Esophagus squamous epithelium (tissue), 5 donors: ENCODE measurements at regions not wholly inside any gene's neighbourhood (a gene's known extent, or its start where the extent isn't known, plus 50 kb on each side); places are given as distances from the start of the nearest gene placed in this dataset.

ENCODE experiments used
- DNase-seq: peaks from one replicate; lab custom pipeline; 2025; lab: John Stamatoyannopoulos, UW
- H3K27ac ChIP-seq, 4 donors: fragments of 200-600 bp; sonication (generic); one replicate each; pipeline ENCODE4 v1.5.1; 2016 to 2019; ENCODE audit warnings: mild to moderate bottlenecking in 1 of 4
- H3K27me3 ChIP-seq, 4 donors: fragments of 200-600 bp; sonication (generic); 1 replicate in 3 of 4; 2 replicates in 1 of 4; pipeline versions ENCODE4 v1.5.1 to v1.6.0; 2017 to 2021; ENCODE audit warnings: antibody characterized with exemption in 1 of 4
- H3K36me3 ChIP-seq, 3 donors: fragments of 200-600 bp; sonication (generic); one replicate each; pipeline ENCODE4 v1.5.1; 2016 to 2019
- H3K4me1 ChIP-seq, 3 donors: fragments of 200-600 bp; sonication (generic); one replicate each; pipeline ENCODE4 v1.5.1; 2017 to 2019
- H3K4me3 ChIP-seq, 4 donors: fragments of 200-600 bp; sonication (generic); 1 replicate in 3 of 4; 2 replicates in 1 of 4; pipeline ENCODE4 v1.5.1; 2016 to 2019; ENCODE audit warnings: mild to moderate bottlenecking in 2 of 4, moderate library complexity in 1 of 4
- H3K9me3 ChIP-seq, 3 donors: fragments of 200-600 bp; sonication (generic); one replicate each; pipeline ENCODE4 v1.5.1; 2016 to 2019
- POLR2A ChIP-seq, 4 donors: fragments of 450-650 bp; IDR thresholded peaks; one replicate each; pipeline ENCODE4 v1.6.1; 2017; ENCODE audit warnings: antibody characterized with exemption in 4 of 4, mild to moderate bottlenecking in 4 of 4, moderate library complexity in 3 of 4
- WGBS, 2 donors: methylation state at CpG; one replicate each; pipeline ENCODE4 v1.1.5; 2018; 5-methylcytosine and 5-hydroxymethylcytosine counted together
- intact Hi-C: fragments of 100-400 bp; cut with DNase I; formaldehyde crosslinking; loops from one replicate; pipeline ENCODE4 v1.15.0; 2022
- TF ChIP-seq, protein P1 (sequence below), 6 experiments: fragments of 450-650 bp in 4 of 6; fragments of 200-600 bp in 2 of 6; sonication (generic) in 2 of 6; IDR thresholded peaks; one replicate each; pipeline ENCODE4 v1.5.1; 2016 to 2019; ENCODE audit warnings: antibody characterized with exemption in 6 of 6, mild to moderate bottlenecking in 4 of 6, moderate library complexity in 4 of 6
- donor health status: DM: yes; HTN: yes; CAD: no.

GRCh38 chr5:63700241-63700640 is 262.0 kb downstream of the HTR1A start:
- H3K9me3 ChIP-seq, result no peaks in the 10 kb centered on the region
- no peaks in the 10 kb centered on the region for H3K27me3 ChIP-seq
- no peaks in the 10 kb centered on the region for H3K4me1 ChIP-seq
- H3K4me3 ChIP-seq, result no peak overlapping the region
- no peak for TF ChIP-seq POLR2A (IDR thresholded peaks at IDR 0.05)
- TF ChIP-seq, protein P1, sequence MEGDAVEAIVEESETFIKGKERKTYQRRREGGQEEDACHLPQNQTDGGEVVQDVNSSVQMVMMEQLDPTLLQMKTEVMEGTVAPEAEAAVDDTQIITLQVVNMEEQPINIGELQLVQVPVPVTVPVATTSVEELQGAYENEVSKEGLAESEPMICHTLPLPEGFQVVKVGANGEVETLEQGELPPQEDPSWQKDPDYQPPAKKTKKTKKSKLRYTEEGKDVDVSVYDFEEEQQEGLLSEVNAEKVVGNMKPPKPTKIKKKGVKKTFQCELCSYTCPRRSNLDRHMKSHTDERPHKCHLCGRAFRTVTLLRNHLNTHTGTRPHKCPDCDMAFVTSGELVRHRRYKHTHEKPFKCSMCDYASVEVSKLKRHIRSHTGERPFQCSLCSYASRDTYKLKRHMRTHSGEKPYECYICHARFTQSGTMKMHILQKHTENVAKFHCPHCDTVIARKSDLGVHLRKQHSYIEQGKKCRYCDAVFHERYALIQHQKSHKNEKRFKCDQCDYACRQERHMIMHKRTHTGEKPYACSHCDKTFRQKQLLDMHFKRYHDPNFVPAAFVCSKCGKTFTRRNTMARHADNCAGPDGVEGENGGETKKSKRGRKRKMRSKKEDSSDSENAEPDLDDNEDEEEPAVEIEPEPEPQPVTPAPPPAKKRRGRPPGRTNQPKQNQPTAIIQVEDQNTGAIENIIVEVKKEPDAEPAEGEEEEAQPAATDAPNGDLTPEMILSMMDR (IDR thresholded peaks at IDR 0.05), result no peak
- no peak overlapping the region for H3K27ac ChIP-seq
- no peak for DNase-seq
- intact Hi-C loops, result no loop called here
- 23 to 32% methylated on average over 1 of the region's 1 CpG for WGBS, 2 donors
- H3K36me3 ChIP-seq, result no peaks in the 10 kb centered on the region

DNA sequence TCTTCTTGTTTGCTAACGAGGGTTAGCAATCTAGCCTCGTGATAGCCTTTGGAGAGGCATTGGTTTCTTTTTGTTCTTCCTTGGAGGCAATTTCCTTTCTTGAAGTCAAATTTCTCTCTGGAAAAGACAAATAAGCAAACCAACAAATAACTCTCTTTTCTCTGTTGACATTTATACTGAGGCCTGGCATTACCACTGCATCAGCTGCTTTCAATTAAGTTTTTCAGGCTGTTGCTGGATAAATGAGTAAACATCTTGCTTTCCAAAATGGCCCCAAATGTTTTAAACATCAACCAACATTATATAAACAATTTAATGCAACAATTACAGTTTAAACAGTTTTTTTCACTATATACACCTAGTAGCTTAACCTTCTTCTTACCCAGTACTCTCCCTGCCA is 264.4 kb downstream of the HTR1A start:
- 55 to 62% methylated on average over 2 of the region's 2 CpGs for WGBS, 2 donors
- Histone ChIP-seq H3K27me3 (no peaks in the 10 kb centered on the region), H3K4me3 (no peak overlapping the region)

GRCh38 chr5:63690546-63690945 is 271.7 kb downstream of the HTR1A start:
- WGBS, 2 donors, result 63% methylated on average over 2 of the region's 2 CpGs
- TF ChIP-seq, protein P1 (IDR thresholded peaks at IDR 0.05), result no peak
- no peak for TF ChIP-seq POLR2A (IDR thresholded peaks at IDR 0.05)
- no peak overlapping the region for H3K4me3 ChIP-seq
- H3K36me3 ChIP-seq, result no peaks in the 10 kb centered on the region
- no peaks in the 10 kb centered on the region for H3K4me1 ChIP-seq
- H3K27ac ChIP-seq, result no peak overlapping the region
- DNase-seq, result no peak
- H3K27me3 ChIP-seq, result no peaks in the 10 kb centered on the region
- intact Hi-C loops, result no loop called here
- H3K9me3 ChIP-seq, result no peaks in the 10 kb centered on the region

More for the DNA sequence above, 264.4 kb downstream of the HTR1A start:
- Histone ChIP-seq H3K36me3 (no peaks in the 10 kb centered on the region), H3K27ac (no peak overlapping the region), H3K9me3 (no peaks in the 10 kb centered on the region), H3K4me1 (no peaks in the 10 kb centered on the region)
- no peak for DNase-seq
- TF ChIP-seq, protein P1 (IDR thresholded peaks at IDR 0.05), result no peak
- no peak for TF ChIP-seq POLR2A (IDR thresholded peaks at IDR 0.05)
- intact Hi-C loops, result no loop called here

GRCh38 chr5:63687854-63688516 is 274.3 kb downstream of the HTR1A start:
- DNase-seq, result no peak
- 57 to 58% methylated on average over 6 of the region's 6 CpGs for WGBS, 2 donors
- H3K4me3 ChIP-seq, result no peak overlapping the region

DNA sequence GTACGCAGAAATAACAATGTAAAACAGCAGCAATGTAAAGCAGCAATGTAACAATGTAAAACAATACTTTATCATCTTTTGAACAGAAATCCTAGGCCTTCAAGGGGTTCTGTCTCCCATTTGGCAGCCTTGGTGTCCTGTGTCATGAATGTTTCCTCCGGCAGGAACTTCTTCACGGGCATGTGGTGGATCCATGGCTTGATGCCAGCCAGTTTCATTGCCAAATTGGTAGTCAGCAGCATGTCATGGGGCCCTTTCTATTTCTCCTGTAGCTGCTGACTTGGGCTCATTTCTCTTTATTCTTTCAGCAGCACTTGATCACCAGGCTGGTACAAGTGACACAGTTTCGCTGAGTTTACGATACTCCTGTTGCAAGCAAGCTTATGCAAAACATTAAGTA is 275.3 kb downstream of the HTR1A start:
- no peak for TF ChIP-seq POLR2A (IDR thresholded peaks at IDR 0.05)
- TF ChIP-seq, protein P1 (IDR thresholded peaks at IDR 0.05), result no peak
- no peaks in the 10 kb centered on the region for H3K9me3 ChIP-seq
- WGBS, 2 donors, result 60 to 61% methylated on average over 5 of the region's 5 CpGs
- H3K4me1 ChIP-seq, result no peaks in the 10 kb centered on the region
- no peaks in the 10 kb centered on the region for H3K36me3 ChIP-seq
- H3K27me3 ChIP-seq, result no peaks in the 10 kb centered on the region
- intact Hi-C loops, result no loop called here
- no peak for DNase-seq
- no peak overlapping the region for H3K27ac ChIP-seq
- H3K4me3 ChIP-seq, result no peak overlapping the region

More at GRCh38 chr5:63687854-63688516, 274.3 kb downstream of the HTR1A start:
- no peaks in the 10 kb centered on the region for H3K4me1 ChIP-seq
- intact Hi-C loops, result no loop called here
- H3K9me3 ChIP-seq, result no peaks in the 10 kb centered on the region
- H3K27me3 ChIP-seq, result no peaks in the 10 kb centered on the region
- no peak for TF ChIP-seq POLR2A (IDR thresholded peaks at IDR 0.05)
- TF ChIP-seq, protein P1 (IDR thresholded peaks at IDR 0.05), result no peak
- H3K36me3 ChIP-seq, result no peaks in the 10 kb centered on the region
- no peak overlapping the region for H3K27ac ChIP-seq
